B cell (primary cell): ENCODE measurements at regions not wholly inside any gene's neighbourhood (a gene's known extent, or its start where the extent isn't known, plus 50 kb on each side); places are given as distances from the start of the nearest gene placed in this dataset.

ENCODE experiments used
- ATAC-seq: fragments of 200-7000 bp; cut with Tn5 transposase; one replicate; pipeline ENCODE4 v1.10.0; 2021; ENCODE audit warnings: low read depth, mild to moderate bottlenecking, moderate number of reproducible peaks, moderate library complexity
- CTCF ChIA-PET: fragments of 350-600 bp; sonication (Branson Sonifier 250); formaldehyde crosslinking; loops from one replicate; lab custom pipeline; 2021; ENCODE audit warnings: antibody characterized with exemption, inconsistent platforms; lab: Charles Lee
- POLR2A ChIA-PET: fragments of 350-600 bp; sonication (Branson Sonifier 250); formaldehyde crosslinking; loops from one replicate; lab custom pipeline; 2021; ENCODE audit warnings: antibody characterized with exemption; lab: Charles Lee
- DNase-seq: peaks from one replicate; pipeline ENCODE4 v3.0.0; 2013
- H2AFZ ChIP-seq: 2 replicates; pipeline ENCODE4 v1.6.1; 2012; ENCODE audit warnings: mild to moderate bottlenecking, low read depth, low read length; ENCODE audit not compliant: insufficient read depth, poor library complexity, severe bottlenecking
- H3K27ac ChIP-seq, 2 donors: 1 replicate in 1 of 2; 2 replicates in 1 of 2; pipeline ENCODE4 v1.5.1; 2012 to 2013; ENCODE audit warnings: low read length in 2 of 2, mild to moderate bottlenecking in 2 of 2, moderate library complexity in 1 of 2
- H3K27me3 ChIP-seq, 4 experiments: fragments of 200-600 bp in 1 of 4; sonication (generic) in 1 of 4; replicated peaks in 1 of 4; 1 replicate in 2 of 4; 2 replicates in 2 of 4; pipeline versions ENCODE4 v1.6.1 to v1.7.0; 2013 to 2016; ENCODE audit warnings: low read length in 3 of 4, mild to moderate bottlenecking in 2 of 4, mixed read lengths in 1 of 4, moderate library complexity in 1 of 4; ENCODE audit not compliant: insufficient read depth in 4 of 4, control insufficient read depth in 3 of 4; ENCODE audit errors: control extremely low read depth in 1 of 4
- H3K36me3 ChIP-seq, 2 experiments: replicated peaks in 1 of 2; 1 replicate in 1 of 2; 2 replicates in 1 of 2; pipeline versions ENCODE4 v1.6.1 to v1.7.1; 2013; ENCODE audit warnings: low read length in 1 of 2; ENCODE audit not compliant: insufficient read depth in 2 of 2, control insufficient read depth in 1 of 2; ENCODE audit errors: control extremely low read depth in 1 of 2, extremely low read depth in 1 of 2
- H3K4me1 ChIP-seq, 2 donors: fragments of 200-600 bp in 1 of 2; sonication (generic) in 1 of 2; 1 replicate in 1 of 2; 2 replicates in 1 of 2; pipeline versions ENCODE4 v1.5.1 to v1.6.1; 2013 to 2017; ENCODE audit warnings: low read length in 2 of 2; ENCODE audit not compliant: control insufficient read depth in 2 of 2, insufficient read depth in 2 of 2
- H3K4me2 ChIP-seq: replicated peaks from 2 replicates; pipeline ENCODE3; 2012; ENCODE audit warnings: mild to moderate bottlenecking, low read depth, low read length; ENCODE audit not compliant: poor library complexity, severe bottlenecking
- H3K4me3 ChIP-seq, 5 experiments: fragments of 200-600 bp in 1 of 5; sonication (generic) in 1 of 5; 1 replicate in 3 of 5; 2 replicates in 2 of 5; pipeline versions ENCODE4 v1.5.1 to v1.7.0; 2011 to 2016; ENCODE audit warnings: low read length in 4 of 5, mild to moderate bottlenecking in 4 of 5, low read depth in 2 of 5, control low read depth in 1 of 5, moderate library complexity in 1 of 5; ENCODE audit not compliant: insufficient read depth in 1 of 5; ENCODE audit errors: control extremely low read depth in 1 of 5, extremely low read depth in 1 of 5
- H3K79me2 ChIP-seq: fragments of 200-600 bp; sonication (generic); one replicate; pipeline ENCODE4 v1.6.0; 2016; ENCODE audit warnings: low read length; ENCODE audit not compliant: control insufficient read depth, insufficient read depth
- H3K9ac ChIP-seq: fragments of 200-600 bp; sonication (generic); 2 replicates; pipeline ENCODE4 v1.6.1; 2017; ENCODE audit warnings: mild to moderate bottlenecking, low read length, moderate library complexity
- H3K9me3 ChIP-seq, 3 donors: one replicate each; pipeline versions ENCODE4 v1.6.1 to v1.7.1; 2013; ENCODE audit warnings: low read length in 2 of 3; ENCODE audit not compliant: control insufficient read depth in 2 of 3, insufficient read depth in 1 of 3; ENCODE audit errors: control extremely low read depth in 1 of 3
- H4K20me1 ChIP-seq: 2 replicates; pipeline ENCODE4 v1.6.0; 2012; ENCODE audit warnings: mild to moderate bottlenecking, low read length; ENCODE audit not compliant: insufficient read depth, control insufficient read depth, poor library complexity, severe bottlenecking
- H3K27ac Mint-ChIP-seq: one replicate; pipeline ENCODE4 v1.8.0; 2021; ENCODE audit warnings: mixed read lengths
- H3K27me3 Mint-ChIP-seq: one replicate; pipeline ENCODE4 v1.8.0; 2021; ENCODE audit warnings: mixed read lengths
- H3K4me1 Mint-ChIP-seq: one replicate; pipeline ENCODE4 v1.8.0; 2021; ENCODE audit warnings: mixed read lengths
- H3K4me3 Mint-ChIP-seq: one replicate; pipeline ENCODE4 v1.8.0; 2021; ENCODE audit warnings: mixed read lengths
- H3K9me3 Mint-ChIP-seq: one replicate; pipeline ENCODE4 v1.8.0; 2022; ENCODE audit warnings: mixed read lengths; ENCODE audit not compliant: insufficient read depth
- EZH2 ChIP-seq: IDR thresholded peaks from 2 replicates; pipeline ENCODE4 v1.6.1; 2012; ENCODE audit warnings: borderline replicate concordance, low read depth, mild to moderate bottlenecking, moderate library complexity, low read length; ENCODE audit not compliant: insufficient read depth, poor library complexity, severe bottlenecking
- WGBS: methylation state at CpG from one replicate; pipeline ENCODE4 v1.1.5; 2013; ENCODE audit warnings: missing lambda C conversion rate; ENCODE audit not compliant: insufficient coverage; 5-methylcytosine and 5-hydroxymethylcytosine counted together
- intact Hi-C: fragments of 100-400 bp; cut with micrococcal nuclease; formaldehyde crosslinking; loops from one replicate; pipeline ENCODE4 v1.10.0; 2022
- TF ChIP-seq, protein P1 (sequence below): fragments of 200-600 bp; IDR thresholded peaks from one replicate; pipeline ENCODE4 v1.8.0; 2022; ENCODE audit warnings: antibody characterized with exemption, mild to moderate bottlenecking

DNA sequence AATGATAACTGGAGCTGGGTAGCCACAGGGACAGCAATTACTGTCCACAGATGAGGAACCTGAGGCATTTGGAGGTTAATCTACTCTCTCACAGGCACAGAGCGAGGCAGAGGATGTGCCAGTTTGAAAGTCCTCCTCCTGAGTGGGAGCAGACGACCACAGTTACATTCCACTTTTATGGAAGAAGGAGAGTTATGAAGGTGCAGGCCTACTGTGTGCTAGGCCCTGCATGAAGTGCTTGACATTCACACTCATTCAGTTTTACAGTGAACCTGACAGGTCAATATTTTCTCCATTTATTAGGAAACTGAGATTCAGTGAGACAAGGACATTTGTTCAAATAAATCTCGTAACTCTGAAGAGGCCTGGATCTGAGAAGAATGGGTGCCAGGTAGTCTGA, 142.0 kb downstream of the TDRD15 start:
- Histone ChIP-seq H3K4me3 (no peak overlapping the region), H4K20me1 (no peaks in the 10 kb centered on the region), H2AFZ (no peak overlapping the region), H3K27me3 (no peaks in the 10 kb centered on the region), H3K79me2 (no peaks in the 10 kb centered on the region), H3K36me3 (no peaks in the 10 kb centered on the region), H3K9me3 (no peaks in the 10 kb centered on the region), H3K4me2 (no peak overlapping the region), H3K4me1 (no peaks in the 10 kb centered on the region), H3K9ac (no peak overlapping the region), H3K27ac (no peak overlapping the region)
- TF ChIP-seq, protein P1, sequence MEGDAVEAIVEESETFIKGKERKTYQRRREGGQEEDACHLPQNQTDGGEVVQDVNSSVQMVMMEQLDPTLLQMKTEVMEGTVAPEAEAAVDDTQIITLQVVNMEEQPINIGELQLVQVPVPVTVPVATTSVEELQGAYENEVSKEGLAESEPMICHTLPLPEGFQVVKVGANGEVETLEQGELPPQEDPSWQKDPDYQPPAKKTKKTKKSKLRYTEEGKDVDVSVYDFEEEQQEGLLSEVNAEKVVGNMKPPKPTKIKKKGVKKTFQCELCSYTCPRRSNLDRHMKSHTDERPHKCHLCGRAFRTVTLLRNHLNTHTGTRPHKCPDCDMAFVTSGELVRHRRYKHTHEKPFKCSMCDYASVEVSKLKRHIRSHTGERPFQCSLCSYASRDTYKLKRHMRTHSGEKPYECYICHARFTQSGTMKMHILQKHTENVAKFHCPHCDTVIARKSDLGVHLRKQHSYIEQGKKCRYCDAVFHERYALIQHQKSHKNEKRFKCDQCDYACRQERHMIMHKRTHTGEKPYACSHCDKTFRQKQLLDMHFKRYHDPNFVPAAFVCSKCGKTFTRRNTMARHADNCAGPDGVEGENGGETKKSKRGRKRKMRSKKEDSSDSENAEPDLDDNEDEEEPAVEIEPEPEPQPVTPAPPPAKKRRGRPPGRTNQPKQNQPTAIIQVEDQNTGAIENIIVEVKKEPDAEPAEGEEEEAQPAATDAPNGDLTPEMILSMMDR = no peak
- TF ChIP-seq EZH2 = no peak
- ATAC-seq = no peak
- Mint-ChIP-seq H3K4me1 (no peaks in the 10 kb centered on the region), H3K9me3 (no peaks in the 10 kb centered on the region), H3K27ac (no peak overlapping the region), H3K27me3 (peaks cover 6% of the 10 kb centered on the region), H3K4me3 (no peak overlapping the region)
- intact Hi-C loops = no loop called here
- POLR2A ChIA-PET = no interaction called here
- CTCF ChIA-PET = no interaction called here
- WGBS = 82% methylated on average over 1 of the region's 3 CpGs
- no peak for DNase-seq

DNA sequence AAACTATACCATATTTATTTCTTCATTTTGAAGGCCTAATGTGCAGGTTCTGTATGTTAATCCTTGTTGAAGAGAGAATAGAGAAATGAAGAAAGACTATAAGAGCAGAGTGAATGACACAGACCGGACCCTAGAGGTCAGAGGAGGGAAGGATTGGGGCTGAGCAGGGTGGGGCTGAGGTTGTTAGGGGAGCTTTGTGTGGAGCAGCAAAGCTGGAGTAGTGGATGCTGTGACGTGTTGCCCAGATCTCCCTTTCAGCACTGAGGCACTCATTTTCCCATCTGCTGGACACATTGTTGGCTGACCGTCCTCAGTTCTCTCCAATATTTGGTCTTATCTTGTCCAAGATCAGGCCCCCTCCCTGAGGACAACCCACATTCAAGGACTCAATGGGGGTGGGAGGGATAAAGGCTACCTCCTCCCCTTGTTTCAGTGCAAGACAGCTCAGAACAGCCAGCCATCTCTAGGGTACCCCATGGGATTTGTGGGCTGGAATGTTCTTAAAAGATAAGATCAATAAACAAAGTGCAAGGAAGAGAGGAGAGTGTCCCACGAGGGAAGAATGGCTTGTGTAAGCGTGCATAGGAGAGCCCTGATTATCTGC, 143.6 kb downstream of the TDRD15 start:
- H3K27me3 ChIP-seq = no peaks in the 10 kb centered on the region
- H3K4me2 ChIP-seq = no peak overlapping the region
- Mint-ChIP-seq H3K27me3 (peaks cover 6% of the 10 kb centered on the region), H3K4me3 (no peak overlapping the region), H3K4me1 (no peaks in the 10 kb centered on the region), H3K27ac (no peak overlapping the region), H3K9me3 (no peaks in the 10 kb centered on the region)
- no peak overlapping the region for H3K27ac ChIP-seq
- ATAC-seq (no peak), DNase-seq (no peak)
- no peaks in the 10 kb centered on the region for H3K36me3 ChIP-seq
- H3K79me2 ChIP-seq = no peaks in the 10 kb centered on the region
- H3K4me1 ChIP-seq = no peaks in the 10 kb centered on the region
- ChIA-PET POLR2A (no interaction called here), CTCF (no interaction called here)
- H4K20me1 ChIP-seq = no peaks in the 10 kb centered on the region
- H3K9me3 ChIP-seq = no peaks in the 10 kb centered on the region
- 58% methylated on average over 3 of the region's 5 CpGs for WGBS
- H3K9ac ChIP-seq = no peak overlapping the region
- intact Hi-C loops = no loop called here
- no peak overlapping the region for H2AFZ ChIP-seq
- TF ChIP-seq EZH2 = no peak
- TF ChIP-seq, protein P1 = no peak
- no peak overlapping the region for H3K4me3 ChIP-seq
